ENCODE measurements at regions not wholly inside any gene's neighbourhood (a gene's known extent, or its start where the extent isn't known, plus 50 kb on each side); places are given as distances from the start of the nearest gene placed in this dataset.
A peak's percentile ranks its signal among the peaks of the same experiment; 100 is the strongest.

- TF ChIP-seq, protein P1, sequence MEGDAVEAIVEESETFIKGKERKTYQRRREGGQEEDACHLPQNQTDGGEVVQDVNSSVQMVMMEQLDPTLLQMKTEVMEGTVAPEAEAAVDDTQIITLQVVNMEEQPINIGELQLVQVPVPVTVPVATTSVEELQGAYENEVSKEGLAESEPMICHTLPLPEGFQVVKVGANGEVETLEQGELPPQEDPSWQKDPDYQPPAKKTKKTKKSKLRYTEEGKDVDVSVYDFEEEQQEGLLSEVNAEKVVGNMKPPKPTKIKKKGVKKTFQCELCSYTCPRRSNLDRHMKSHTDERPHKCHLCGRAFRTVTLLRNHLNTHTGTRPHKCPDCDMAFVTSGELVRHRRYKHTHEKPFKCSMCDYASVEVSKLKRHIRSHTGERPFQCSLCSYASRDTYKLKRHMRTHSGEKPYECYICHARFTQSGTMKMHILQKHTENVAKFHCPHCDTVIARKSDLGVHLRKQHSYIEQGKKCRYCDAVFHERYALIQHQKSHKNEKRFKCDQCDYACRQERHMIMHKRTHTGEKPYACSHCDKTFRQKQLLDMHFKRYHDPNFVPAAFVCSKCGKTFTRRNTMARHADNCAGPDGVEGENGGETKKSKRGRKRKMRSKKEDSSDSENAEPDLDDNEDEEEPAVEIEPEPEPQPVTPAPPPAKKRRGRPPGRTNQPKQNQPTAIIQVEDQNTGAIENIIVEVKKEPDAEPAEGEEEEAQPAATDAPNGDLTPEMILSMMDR (IDR thresholded peaks at IDR 0.05; ENCODE audit: low read depth, low read length): no peak
- no peak overlapping the region for H3K4me3 ChIP-seq (replicated peaks in 1 of 2; ENCODE audit: low read depth in 2 of 2, low read length in 2 of 2)
- DNase-seq (ENCODE audit: low read depth in 2 of 2): peak; percentile 90 to 91
These were observed 167.2 kb downstream of the C9orf152 start for GRCh38 chr9:110040788-110041187.

DNA sequence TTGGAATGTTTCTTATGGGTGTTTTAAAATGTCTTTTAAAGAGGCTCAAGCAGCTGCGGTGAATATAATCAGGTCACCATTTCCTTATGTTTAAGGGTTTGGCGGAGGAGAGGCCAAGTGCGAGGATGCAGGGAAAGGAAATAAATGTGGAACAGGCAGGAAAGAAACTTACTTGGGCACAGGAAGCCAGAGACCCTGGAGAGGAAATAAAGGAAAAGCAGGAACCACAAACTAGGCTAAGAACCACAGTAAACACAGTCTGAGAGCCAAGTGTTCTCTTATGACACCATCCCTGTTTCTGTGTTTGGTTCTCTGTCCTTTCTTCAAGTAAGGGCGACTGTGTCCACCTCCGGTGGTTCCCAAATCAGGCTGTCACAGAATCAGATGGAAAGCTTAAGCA, 166.5 kb downstream of the C9orf152 start:
- H3K4me3 ChIP-seq (replicated peaks in 1 of 2; ENCODE audit: low read depth in 2 of 2, low read length in 2 of 2): no peak overlapping the region
- TF ChIP-seq, protein P1 (IDR thresholded peaks at IDR 0.05; ENCODE audit: low read depth, low read length): no peak
- DNase-seq (ENCODE audit: low read depth in 2 of 2): peak in 1 of 2 donors; percentile 9

GRCh38 chr9:110047232-110047954, 160.6 kb downstream of the C9orf152 start:
- H3K4me3 ChIP-seq (replicated peaks in 1 of 2; ENCODE audit: low read depth in 2 of 2, low read length in 2 of 2): peak overlapping the region; percentile 94 to 97
- DNase-seq (ENCODE audit: low read depth in 2 of 2): no peak
- TF ChIP-seq, protein P1 (IDR thresholded peaks at IDR 0.05; ENCODE audit: low read depth, low read length): no peak

DNA sequence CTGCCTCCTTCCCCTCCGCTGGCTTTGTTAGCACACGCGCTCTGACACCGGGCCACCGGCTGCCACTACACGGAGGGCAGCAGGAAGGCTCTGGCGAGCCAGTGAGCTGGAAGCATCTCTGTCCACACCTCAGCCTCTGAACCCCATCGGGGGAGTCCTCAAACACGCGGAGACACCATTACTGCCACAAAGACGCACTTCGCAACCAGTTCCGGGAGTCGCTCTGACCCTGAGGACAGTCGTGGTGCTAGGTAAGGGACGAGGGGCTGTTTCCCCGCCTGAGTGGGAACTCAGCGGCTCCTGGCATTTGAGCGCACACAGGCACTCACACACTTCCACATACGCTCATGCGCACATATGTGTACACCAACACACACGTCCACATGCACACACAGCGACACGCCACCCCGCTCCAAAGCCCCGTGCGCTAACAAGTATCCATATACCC, 160.0 kb downstream of the C9orf152 start:
- no peak for DNase-seq (ENCODE audit: low read depth in 2 of 2)
- TF ChIP-seq, protein P1 (IDR thresholded peaks at IDR 0.05; ENCODE audit: low read depth, low read length): no peak

DNA sequence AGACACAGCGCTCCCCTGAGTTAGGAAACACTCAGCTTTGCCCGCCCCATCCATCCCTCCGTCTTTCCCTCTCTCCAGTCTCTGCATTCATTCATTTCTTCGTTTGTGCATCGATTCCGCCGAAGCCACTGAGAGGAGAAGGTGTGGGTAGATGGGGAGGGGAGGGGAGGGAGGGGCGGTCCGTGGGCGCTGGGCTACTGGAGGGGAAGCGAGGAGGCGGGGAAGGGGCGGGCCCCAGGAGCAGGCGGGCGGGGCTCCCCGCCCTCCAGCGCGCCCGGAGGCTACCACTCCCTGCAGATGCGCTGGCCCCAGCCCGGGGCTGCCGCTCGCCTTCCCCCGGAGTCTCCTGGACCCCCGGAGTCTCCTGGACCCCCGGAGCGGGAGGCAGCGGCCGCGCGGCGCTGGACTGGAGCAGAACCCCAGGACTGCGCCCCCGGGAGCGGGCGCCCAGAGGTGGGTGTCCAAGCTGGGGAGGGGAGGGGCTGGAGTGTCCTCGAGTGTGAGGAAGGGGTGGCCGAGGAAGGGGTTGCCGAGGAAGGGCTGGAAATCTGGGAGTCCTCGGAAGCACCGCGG, 159.5 kb downstream of the C9orf152 start:
- H3K4me3 ChIP-seq (replicated peaks in 1 of 2; ENCODE audit: low read depth in 2 of 2, low read length in 2 of 2): peak overlapping the region; percentile 94 to 97
- DNase-seq (ENCODE audit: low read depth in 2 of 2): peak; percentile 78 to 91
- TF ChIP-seq, protein P1 (IDR thresholded peaks at IDR 0.05; ENCODE audit: low read depth, low read length): no peak

More for the DNA sequence above, 160.0 kb downstream of the C9orf152 start:
- H3K4me3 ChIP-seq (replicated peaks in 1 of 2; ENCODE audit: low read depth in 2 of 2, low read length in 2 of 2): peak overlapping the region; percentile 94 to 97

DNA sequence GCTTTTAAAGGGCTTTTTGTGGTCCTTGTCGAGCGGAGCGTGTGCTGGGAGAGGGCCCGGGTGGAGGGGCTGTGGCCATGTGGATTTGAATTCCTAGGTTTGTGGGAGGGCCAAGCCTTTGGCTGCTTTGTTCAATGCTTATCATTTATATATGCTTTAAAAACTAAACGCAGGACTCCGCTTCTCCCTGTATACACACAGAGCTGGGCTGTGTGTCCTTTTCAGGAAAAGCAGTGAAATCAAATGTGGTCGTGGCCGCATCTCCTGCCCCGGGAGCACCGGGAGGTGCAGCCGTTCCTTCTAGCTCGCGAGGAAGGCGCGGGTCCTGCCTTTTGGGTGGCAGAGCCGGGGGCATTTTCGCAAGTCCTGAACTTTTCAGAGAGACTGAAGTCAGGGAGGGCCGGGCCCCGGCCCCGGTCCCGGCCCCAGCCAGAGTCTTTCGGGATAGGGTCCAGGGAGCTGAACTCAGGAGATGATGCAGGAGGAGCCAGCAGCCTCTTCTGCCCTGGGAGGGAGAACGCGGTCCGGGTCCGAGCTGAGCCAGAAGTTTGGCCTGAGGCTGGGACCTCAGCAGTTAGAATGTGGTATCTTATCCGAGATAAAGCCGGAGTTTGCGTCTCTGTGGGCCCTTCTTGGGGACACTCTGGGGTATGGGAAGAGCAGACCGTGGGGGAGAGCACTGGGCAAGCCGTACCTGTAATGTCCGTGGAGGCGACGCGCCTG, 158.8 kb downstream of the C9orf152 start:
- TF ChIP-seq, protein P1 (IDR thresholded peaks at IDR 0.05; ENCODE audit: low read depth, low read length): no peak
- H3K4me3 ChIP-seq (replicated peaks in 1 of 2; ENCODE audit: low read depth in 2 of 2, low read length in 2 of 2): peak overlapping the region; percentile 94 to 97
- peak; percentile 46 to 52 for DNase-seq (ENCODE audit: low read depth in 2 of 2)
